Panc1 (cell line): ENCODE measurements at regions not wholly inside any gene's neighbourhood (a gene's known extent, or its start where the extent isn't known, plus 50 kb on each side); places are given as distances from the start of the nearest gene placed in this dataset.

ENCODE experiments used
- CTCF ChIP-seq: fragments of 450-650 bp; IDR thresholded peaks from 2 replicates; pipeline ENCODE4 v1.5.1; 2017; ENCODE audit warnings: mild to moderate bottlenecking
- POLR2AphosphoS5 ChIP-seq: IDR thresholded peaks from 2 replicates; pipeline ENCODE4 v1.6.1; 2012; ENCODE audit warnings: mild to moderate bottlenecking, low read depth, low read length, moderate library complexity

GRCh38 chr2:117686699-117687098, 127.8 kb upstream of the DDX18 start:
- no peak for TF ChIP-seq POLR2AphosphoS5
- no peak for TF ChIP-seq CTCF
